ENCODE measurements at regions not wholly inside any gene's neighbourhood (a gene's known extent, or its start where the extent isn't known, plus 50 kb on each side); places are given as distances from the start of the nearest gene placed in this dataset.
A peak's percentile ranks its signal among the peaks of the same experiment; 100 is the strongest.

DNA sequence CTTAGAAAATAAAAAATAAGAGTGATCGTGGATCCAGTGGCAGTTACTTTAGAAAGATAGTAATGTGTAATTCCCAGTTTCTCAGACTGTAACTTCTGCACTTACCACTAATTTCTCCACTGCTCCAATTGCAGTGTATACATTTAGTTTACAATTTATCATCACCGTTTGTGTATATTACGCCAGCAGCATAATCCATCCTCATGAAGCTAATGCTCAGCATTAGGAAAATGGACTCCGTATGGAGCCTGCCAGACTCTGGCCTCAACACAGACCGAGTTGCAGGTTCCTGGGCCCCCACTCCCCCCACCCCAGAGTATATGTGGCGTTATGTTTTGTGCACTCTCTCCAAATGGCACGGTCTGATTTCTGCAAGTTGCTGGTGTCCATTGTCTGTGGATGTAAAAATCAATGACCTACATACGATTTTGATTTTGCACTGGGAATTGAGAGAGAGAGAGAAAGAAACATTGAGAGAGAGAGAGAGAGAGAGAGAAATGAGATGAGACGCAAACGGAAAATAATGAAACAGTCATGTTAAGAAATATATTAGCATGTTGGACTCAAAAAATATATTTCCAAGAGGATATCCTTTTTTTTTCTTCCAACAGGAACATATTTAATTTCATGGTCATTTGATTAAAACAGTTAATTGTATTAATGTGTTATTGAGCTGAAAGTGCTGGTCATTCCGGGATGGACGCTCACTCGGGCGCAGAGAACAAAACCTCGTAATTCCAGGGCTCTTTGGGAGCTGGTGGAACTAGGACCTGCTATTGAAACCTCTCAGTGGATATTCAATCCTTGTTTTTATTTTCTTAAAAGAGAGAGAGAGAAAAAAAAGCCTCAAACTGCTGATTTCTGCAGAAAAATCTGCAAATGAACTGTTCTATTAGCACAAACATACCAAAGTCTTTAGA is 278.8 kb downstream of the TSHZ3 start:
- ATAC-seq (no peak), FAIRE-seq (peak; percentile 28), DNase-seq (ENCODE audit: low read depth in 1 of 2, low spot score in 1 of 2) (no peak)
- peaks cover 16% of the 10 kb centered on the region for H3K4me1 ChIP-seq
- no peak overlapping the region for H3K27ac ChIP-seq
- 37% methylated on average over 15 of the region's 15 CpGs for WGBS (ENCODE audit: missing lambda C conversion rate)
- H3K4me2 ChIP-seq, result no peak overlapping the region
- ChIA-PET CTCF (no interaction called here), POLR2A (no interaction called here)
- no peak overlapping the region for H3K4me3 ChIP-seq
- TF ChIP-seq TP53 (CRISPR knock-in tag; IDR thresholded peaks at IDR 0.05) (no peak), FOSL2 (IDR thresholded peaks at IDR 0.05) (no peak), FOSL2 (CRISPR knock-in tag; IDR thresholded peaks at IDR 0.05) (no peak), RNF2 (IDR thresholded peaks at IDR 0.05; ENCODE audit: borderline replicate concordance, low read depth) (no peak), ESRRA (IDR thresholded peaks at IDR 0.05; ENCODE audit: borderline replicate concordance, low read length) (no peak), GATA3 (IDR thresholded peaks at IDR 0.05; ENCODE audit: borderline replicate concordance) (no peak), CBX8 (IDR thresholded peaks at IDR 0.05) (no peak), MAZ (IDR thresholded peaks at IDR 0.05; ENCODE audit: borderline replicate concordance, low read depth, low read length) (no peak), ZC3H11A (IDR thresholded peaks at IDR 0.05) (no peak), SREBF2 (IDR thresholded peaks at IDR 0.05) (no peak)
- TF ChIP-seq, protein P1, sequence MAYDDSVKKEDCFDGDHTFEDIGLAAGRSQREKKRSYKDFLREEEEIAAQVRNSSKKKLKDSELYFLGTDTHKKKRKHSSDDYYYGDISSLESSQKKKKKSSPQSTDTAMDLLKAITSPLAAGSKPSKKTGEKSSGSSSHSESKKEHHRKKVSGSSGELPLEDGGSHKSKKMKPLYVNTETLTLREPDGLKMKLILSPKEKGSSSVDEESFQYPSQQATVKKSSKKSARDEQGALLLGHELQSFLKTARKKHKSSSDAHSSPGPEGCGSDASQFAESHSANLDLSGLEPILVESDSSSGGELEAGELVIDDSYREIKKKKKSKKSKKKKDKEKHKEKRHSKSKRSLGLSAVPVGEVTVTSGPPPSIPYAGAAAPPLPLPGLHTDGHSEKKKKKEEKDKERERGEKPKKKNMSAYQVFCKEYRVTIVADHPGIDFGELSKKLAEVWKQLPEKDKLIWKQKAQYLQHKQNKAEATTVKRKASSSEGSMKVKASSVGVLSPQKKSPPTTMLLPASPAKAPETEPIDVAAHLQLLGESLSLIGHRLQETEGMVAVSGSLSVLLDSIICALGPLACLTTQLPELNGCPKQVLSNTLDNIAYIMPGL (CRISPR knock-in tag; IDR thresholded peaks at IDR 0.05; ENCODE audit: borderline replicate concordance), result no peak
- TF ChIP-seq, protein P2, sequence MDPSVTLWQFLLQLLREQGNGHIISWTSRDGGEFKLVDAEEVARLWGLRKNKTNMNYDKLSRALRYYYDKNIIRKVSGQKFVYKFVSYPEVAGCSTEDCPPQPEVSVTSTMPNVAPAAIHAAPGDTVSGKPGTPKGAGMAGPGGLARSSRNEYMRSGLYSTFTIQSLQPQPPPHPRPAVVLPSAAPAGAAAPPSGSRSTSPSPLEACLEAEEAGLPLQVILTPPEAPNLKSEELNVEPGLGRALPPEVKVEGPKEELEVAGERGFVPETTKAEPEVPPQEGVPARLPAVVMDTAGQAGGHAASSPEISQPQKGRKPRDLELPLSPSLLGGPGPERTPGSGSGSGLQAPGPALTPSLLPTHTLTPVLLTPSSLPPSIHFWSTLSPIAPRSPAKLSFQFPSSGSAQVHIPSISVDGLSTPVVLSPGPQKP (IDR thresholded peaks at IDR 0.05; ENCODE audit: low read depth, low read length), result no peak
- no peaks in the 10 kb centered on the region for H3K9me3 ChIP-seq

DNA sequence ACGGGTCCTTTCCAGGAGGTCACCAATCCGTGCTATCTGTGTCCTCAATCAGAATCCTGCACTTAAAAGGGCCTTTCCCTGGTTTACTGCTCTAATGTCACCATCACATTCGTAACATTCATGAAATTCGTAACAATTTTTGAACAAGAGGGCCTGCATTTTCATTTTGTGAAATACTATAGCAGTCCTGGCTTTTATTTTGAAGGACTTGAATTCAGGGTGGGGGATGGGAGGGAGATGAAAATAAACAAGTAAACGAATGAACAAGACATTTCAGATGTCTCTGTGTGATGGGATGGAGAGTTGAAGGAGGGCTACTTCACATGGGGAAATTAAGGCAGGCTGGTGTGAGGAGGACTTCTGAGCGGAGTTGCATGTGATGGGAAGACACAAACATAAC is 281.0 kb downstream of the TSHZ3 start:
- TF ChIP-seq RNF2 (IDR thresholded peaks at IDR 0.05; ENCODE audit: borderline replicate concordance, low read depth), result no peak
- TF ChIP-seq, protein P2 (IDR thresholded peaks at IDR 0.05; ENCODE audit: low read depth, low read length), result no peak
- no peaks in the 10 kb centered on the region for H3K9me3 ChIP-seq
- DNase-seq (ENCODE audit: low read depth in 1 of 2, low spot score in 1 of 2) (no peak), ATAC-seq (no peak), FAIRE-seq (no peak)
- ChIA-PET POLR2A (no interaction called here), CTCF (no interaction called here)
- H3K27ac ChIP-seq, result no peak overlapping the region
- no peak overlapping the region for H3K4me2 ChIP-seq
- peaks cover 16% of the 10 kb centered on the region for H3K4me1 ChIP-seq
- H3K4me3 ChIP-seq, result no peak overlapping the region
- 41% methylated on average over 6 of the region's 6 CpGs for WGBS (ENCODE audit: missing lambda C conversion rate)

DNA sequence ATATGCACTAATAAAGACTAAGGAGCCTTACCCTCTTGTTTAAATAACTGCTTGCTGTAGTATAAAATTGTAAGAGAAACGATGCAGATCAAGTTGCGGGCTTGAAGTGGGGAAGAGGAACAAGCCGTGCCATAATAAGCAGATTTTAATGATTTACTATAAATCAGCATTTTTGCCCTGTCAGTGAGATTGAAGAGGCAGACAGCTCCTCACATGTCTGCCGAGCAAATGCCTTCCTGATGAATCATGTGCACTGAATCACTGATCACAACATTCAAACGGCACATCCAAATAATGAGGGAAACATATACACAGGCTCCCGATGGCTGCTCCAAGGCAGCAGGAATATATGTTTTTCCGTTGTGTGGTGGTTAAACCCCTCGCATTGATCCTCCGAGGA is 282.9 kb downstream of the TSHZ3 start:
- CTCF ChIA-PET, result no interaction called here
- 0 out of 3 replicates have a peak overlapping the region, but pooled peaks have one; percentile 1 for H3K4me3 ChIP-seq
- FAIRE-seq (peak; percentile 96), ATAC-seq (peak; percentile 79 to 89; a peak in 5 of 6 replicates), DNase-seq (ENCODE audit: low read depth in 1 of 2, low spot score in 1 of 2) (peak; percentile 64 to 84)
- H3K4me1 ChIP-seq, result peaks cover 16% of the 10 kb centered on the region
- H3K4me2 ChIP-seq, result peak overlapping the region; percentile 68
- peak overlapping the region; percentile 38 to 69; a peak in 5 of 6 replicates for H3K27ac ChIP-seq
- POLR2A ChIA-PET, result no interaction called here
- no peaks in the 10 kb centered on the region for H3K9me3 ChIP-seq
- TF ChIP-seq BHLHE40 (IDR thresholded peaks at IDR 0.05; ENCODE audit: low read depth, low read length), result no peak
- TF ChIP-seq MAFK (IDR thresholded peaks at IDR 0.05; ENCODE audit: partially characterized antibody), result peak; percentile 95
- TF ChIP-seq FOSL2 (IDR thresholded peaks at IDR 0.05), result peak; percentile 82
- peak; percentile 76 for TF ChIP-seq FOSL2 (CRISPR knock-in tag; IDR thresholded peaks at IDR 0.05)
- TF ChIP-seq JUNB (IDR thresholded peaks at IDR 0.05), result peak; percentile 46
- no peak for TF ChIP-seq POLR2A (IDR thresholded peaks at IDR 0.05; ENCODE audit: low read length)
- 0 out of 5 replicates have a peak, but pooled peaks of 1 of the 2 experiments have one; percentile 22 for TF ChIP-seq JUN (IDR thresholded peaks at IDR 0.05)
- 15% methylated on average over 9 of the region's 9 CpGs for WGBS (ENCODE audit: missing lambda C conversion rate)
